Rectal smooth muscle tissue (tissue), 1 donor: ENCODE measurements at regions not wholly inside any gene's neighbourhood (a gene's known extent, or its start where the extent isn't known, plus 50 kb on each side); places are given as distances from the start of the nearest gene placed in this dataset.
"Not testable (repeated sequence)": the region's sequence is repeated elsewhere in the genome, so short reads cannot be mapped to it uniquely, and the experiment has no call there.

Experiments
- H3K27ac ChIP-seq: one replicate; pipeline ENCODE4 v1.7.0; 2013; ENCODE audit warnings: low read depth, low read length, inconsistent platforms
- H3K27me3 ChIP-seq: one replicate; pipeline ENCODE4 v1.7.0; 2013; ENCODE audit warnings: low read length; ENCODE audit not compliant: control insufficient read depth, insufficient read depth
- H3K36me3 ChIP-seq: one replicate; pipeline ENCODE4 v1.7.0; 2013; ENCODE audit warnings: low read length; ENCODE audit not compliant: control insufficient read depth, insufficient read depth
- H3K4me1 ChIP-seq: one replicate; pipeline ENCODE4 v1.7.0; 2013; ENCODE audit warnings: low read length; ENCODE audit not compliant: control insufficient read depth, insufficient read depth
- H3K4me3 ChIP-seq: one replicate; pipeline ENCODE4 v1.7.0; 2013; ENCODE audit warnings: low read length
- H3K9ac ChIP-seq: one replicate; pipeline ENCODE4 v1.7.0; 2013; ENCODE audit warnings: low read length

- H3K27me3 ChIP-seq: no peaks in the 10 kb centered on the region
- H3K4me1 ChIP-seq: peaks cover 2% of the 10 kb centered on the region
- H3K36me3 ChIP-seq: no peaks in the 10 kb centered on the region
- H3K4me3 ChIP-seq: no peak overlapping the region
- H3K9ac ChIP-seq: no peak overlapping the region
- H3K27ac ChIP-seq: no peak overlapping the region
These were observed 409.6 kb upstream of the MDFIC2 start for GRCh38 chr3:70722018-70722417.

GRCh38 chr3:70716832-70717231 lies 404.4 kb upstream of the MDFIC2 start:
- Histone ChIP-seq H3K4me3 (no peak overlapping the region), H3K27me3 (no peaks in the 10 kb centered on the region)

GRCh38 chr3:70712449-70713082 lies 400.1 kb upstream of the MDFIC2 start:
- Histone ChIP-seq H3K9ac (no peak overlapping the region), H3K4me3 (no peak overlapping the region), H3K4me1 (no peaks in the 10 kb centered on the region), H3K27me3 (no peaks in the 10 kb centered on the region), H3K27ac (no peak overlapping the region), H3K36me3 (no peaks in the 10 kb centered on the region)

More at GRCh38 chr3:70716832-70717231, 404.4 kb upstream of the MDFIC2 start:
- Histone ChIP-seq H3K36me3 (no peaks in the 10 kb centered on the region), H3K27ac (no peak overlapping the region), H3K9ac (no peak overlapping the region), H3K4me1 (no peaks in the 10 kb centered on the region)

- no peak overlapping the region for H3K4me3 ChIP-seq
- no peaks in the 10 kb centered on the region for H3K27me3 ChIP-seq
- no peak overlapping the region for H3K27ac ChIP-seq
- no peak overlapping the region for H3K9ac ChIP-seq
- H3K36me3 ChIP-seq: no peaks in the 10 kb centered on the region
- H3K4me1 ChIP-seq: no peaks in the 10 kb centered on the region
These were observed 391.1 kb upstream of the MDFIC2 start for GRCh38 chr3:70703305-70704102.

GRCh38 chr3:70702132-70702531 lies 389.7 kb upstream of the MDFIC2 start:
- H3K9ac ChIP-seq: no peak overlapping the region
- H3K4me1 ChIP-seq: no peaks in the 10 kb centered on the region
- no peaks in the 10 kb centered on the region for H3K27me3 ChIP-seq
- no peaks in the 10 kb centered on the region for H3K36me3 ChIP-seq
- H3K4me3 ChIP-seq: no peak overlapping the region
- H3K27ac ChIP-seq: no peak overlapping the region

- Histone ChIP-seq H3K4me1 (no peaks in the 10 kb centered on the region), H3K27ac (no peak overlapping the region), H3K36me3 (no peaks in the 10 kb centered on the region), H3K4me3 (no peak overlapping the region), H3K9ac (no peak overlapping the region), H3K27me3 (no peaks in the 10 kb centered on the region)
These were observed 372.3 kb upstream of the MDFIC2 start for GRCh38 chr3:70684701-70685100.

GRCh38 chr3:70675810-70676209 lies 363.4 kb upstream of the MDFIC2 start:
- not testable (repeated sequence) for H3K9ac ChIP-seq, H3K4me3 ChIP-seq, H3K27me3 ChIP-seq, H3K4me1 ChIP-seq, H3K36me3 ChIP-seq, H3K27ac ChIP-seq

GRCh38 chr3:70658513-70659310 lies 346.3 kb upstream of the MDFIC2 start:
- no peaks in the 10 kb centered on the region for H3K4me1 ChIP-seq
- no peaks in the 10 kb centered on the region for H3K36me3 ChIP-seq
- no peak overlapping the region for H3K4me3 ChIP-seq
- no peak overlapping the region for H3K9ac ChIP-seq
- H3K27ac ChIP-seq: no peak overlapping the region
- H3K27me3 ChIP-seq: no peaks in the 10 kb centered on the region

GRCh38 chr3:70657454-70657853 lies 345.0 kb upstream of the MDFIC2 start:
- Histone ChIP-seq H3K27me3 (no peaks in the 10 kb centered on the region), H3K4me3 (no peak overlapping the region), H3K27ac (no peak overlapping the region), H3K36me3 (no peaks in the 10 kb centered on the region), H3K9ac (no peak overlapping the region), H3K4me1 (no peaks in the 10 kb centered on the region)

GRCh38 chr3:70647823-70648222 lies 335.4 kb upstream of the MDFIC2 start:
- H3K27me3 ChIP-seq: no peaks in the 10 kb centered on the region
- no peaks in the 10 kb centered on the region for H3K36me3 ChIP-seq
- H3K4me1 ChIP-seq: no peaks in the 10 kb centered on the region
- H3K4me3 ChIP-seq: no peak overlapping the region
- H3K27ac ChIP-seq: no peak overlapping the region
- no peak overlapping the region for H3K9ac ChIP-seq

GRCh38 chr3:70647094-70647493 lies 334.7 kb upstream of the MDFIC2 start:
- Histone ChIP-seq H3K9ac (no peak overlapping the region), H3K36me3 (no peaks in the 10 kb centered on the region), H3K27me3 (no peaks in the 10 kb centered on the region), H3K4me1 (no peaks in the 10 kb centered on the region), H3K4me3 (no peak overlapping the region), H3K27ac (no peak overlapping the region)

GRCh38 chr3:70646635-70647034 lies 334.2 kb upstream of the MDFIC2 start:
- Histone ChIP-seq H3K4me1 (no peaks in the 10 kb centered on the region), H3K9ac (no peak overlapping the region), H3K27ac (no peak overlapping the region), H3K27me3 (no peaks in the 10 kb centered on the region), H3K4me3 (no peak overlapping the region), H3K36me3 (no peaks in the 10 kb centered on the region)
